ENCODE measurements at regions not wholly inside any gene's neighbourhood (a gene's known extent, or its start where the extent isn't known, plus 50 kb on each side); places are given as distances from the start of the nearest gene placed in this dataset.

GRCh38 chrX:127085939-127086338, 266.4 kb downstream of the PRR32 start:
- no peak for TF ChIP-seq POLR2AphosphoS5 (IDR thresholded peaks at IDR 0.05)
- Histone ChIP-seq H3K36me3 (no peaks in the 10 kb centered on the region), H3K4me3 (no peak overlapping the region), H3K27me3 (replicated peaks; ENCODE audit: insufficient read depth) (no peaks in the 10 kb centered on the region), H3K9me3 (no peaks in the 10 kb centered on the region), H3K27ac (no peak overlapping the region), H3K4me1 (replicated peaks) (no peaks in the 10 kb centered on the region)
- no peak for DNase-seq (ENCODE audit: low spot score)
- WGBS, result 83% methylated on average over 2 of the region's 2 CpGs
- intact Hi-C loops (cut with DNase I), result no loop called here

GRCh38 chrX:127112726-127113125, 293.2 kb downstream of the PRR32 start:
- intact Hi-C loops (cut with DNase I), result no loop called here
- H3K36me3 ChIP-seq, result no peaks in the 10 kb centered on the region
- H3K9me3 ChIP-seq, result no peaks in the 10 kb centered on the region
- TF ChIP-seq CTCF (IDR thresholded peaks at IDR 0.05), result no peak
- TF ChIP-seq POLR2AphosphoS5 (IDR thresholded peaks at IDR 0.05), result no peak
- no peak for TF ChIP-seq POLR2A (IDR thresholded peaks at IDR 0.05)
- no peaks in the 10 kb centered on the region for H3K4me1 ChIP-seq (replicated peaks)
- 13% methylated on average over 3 of the region's 3 CpGs for WGBS
- no peak overlapping the region for H3K4me3 ChIP-seq
- H3K27ac ChIP-seq, result no peak overlapping the region
- H3K27me3 ChIP-seq (replicated peaks; ENCODE audit: insufficient read depth), result no peaks in the 10 kb centered on the region
- DNase-seq (ENCODE audit: low spot score), result no peak

- WGBS, result 44% methylated on average over 2 of the region's 2 CpGs
- H3K9me3 ChIP-seq, result no peaks in the 10 kb centered on the region
Measured at GRCh38 chrX:127124871-127125270, 305.3 kb downstream of the PRR32 start.

GRCh38 chrX:127128282-127128681, 308.8 kb downstream of the PRR32 start:
- Histone ChIP-seq H3K27ac (no peak overlapping the region), H3K36me3 (no peaks in the 10 kb centered on the region), H3K4me3 (no peak overlapping the region), H3K9me3 (no peaks in the 10 kb centered on the region), H3K4me1 (replicated peaks) (no peaks in the 10 kb centered on the region), H3K27me3 (replicated peaks; ENCODE audit: insufficient read depth) (no peaks in the 10 kb centered on the region)
- TF ChIP-seq POLR2A (IDR thresholded peaks at IDR 0.05), result no peak
- no peak for DNase-seq (ENCODE audit: low spot score)
- intact Hi-C loops (cut with DNase I), result no loop called here
- 89% methylated on average over 5 of the region's 5 CpGs for WGBS

More at GRCh38 chrX:127124871-127125270, 305.3 kb downstream of the PRR32 start:
- H3K27me3 ChIP-seq (replicated peaks; ENCODE audit: insufficient read depth), result no peaks in the 10 kb centered on the region
- DNase-seq (ENCODE audit: low spot score), result no peak
- no peak for TF ChIP-seq CTCF (IDR thresholded peaks at IDR 0.05)
- H3K4me1 ChIP-seq (replicated peaks), result no peaks in the 10 kb centered on the region
- H3K27ac ChIP-seq, result no peak overlapping the region
- intact Hi-C loops (cut with DNase I), result no loop called here
- H3K36me3 ChIP-seq, result no peaks in the 10 kb centered on the region
- no peak overlapping the region for H3K4me3 ChIP-seq

GRCh38 chrX:127129510-127129909, 310.0 kb downstream of the PRR32 start:
- H3K27me3 ChIP-seq (replicated peaks; ENCODE audit: insufficient read depth), result no peaks in the 10 kb centered on the region
- TF ChIP-seq CTCF (IDR thresholded peaks at IDR 0.05) (no peak), POLR2AphosphoS5 (IDR thresholded peaks at IDR 0.05) (no peak), POLR2A (IDR thresholded peaks at IDR 0.05) (no peak)
- H3K36me3 ChIP-seq, result no peaks in the 10 kb centered on the region
- H3K9me3 ChIP-seq, result no peaks in the 10 kb centered on the region
- H3K27ac ChIP-seq, result no peak overlapping the region
- DNase-seq (ENCODE audit: low spot score), result no peak
- 74% methylated on average over 2 of the region's 2 CpGs for WGBS
- H3K4me3 ChIP-seq, result no peak overlapping the region
- H3K4me1 ChIP-seq (replicated peaks), result no peaks in the 10 kb centered on the region
- intact Hi-C loops (cut with DNase I), result no loop called here

GRCh38 chrX:127138218-127138617, 318.7 kb downstream of the PRR32 start:
- H3K4me3 ChIP-seq, result no peak overlapping the region
- H3K36me3 ChIP-seq, result no peaks in the 10 kb centered on the region
- intact Hi-C loops (cut with DNase I), result no loop called here
- no peaks in the 10 kb centered on the region for H3K4me1 ChIP-seq (replicated peaks)
- H3K27ac ChIP-seq, result no peak overlapping the region
- no peak for TF ChIP-seq POLR2AphosphoS5 (IDR thresholded peaks at IDR 0.05)
- TF ChIP-seq CTCF (IDR thresholded peaks at IDR 0.05), result no peak
- TF ChIP-seq POLR2A (IDR thresholded peaks at IDR 0.05), result no peak
- no peaks in the 10 kb centered on the region for H3K9me3 ChIP-seq
- 84% methylated on average over 1 of the region's 1 CpG for WGBS
- no peak for DNase-seq (ENCODE audit: low spot score)
- no peaks in the 10 kb centered on the region for H3K27me3 ChIP-seq (replicated peaks; ENCODE audit: insufficient read depth)

Measured in prostate gland (tissue), 2 donors.